GM12878 (cell line): ENCODE measurements at regions not wholly inside any gene's neighbourhood (a gene's known extent, or its start where the extent isn't known, plus 50 kb on each side); places are given as distances from the start of the nearest gene placed in this dataset.

Experiments
- CEBPB ChIP-seq, 2 experiments: fragments of 150-350 bp in 1 of 2; IDR thresholded peaks; 2 replicates each; pipeline ENCODE4 v1.6.1; 2012 to 2014; ENCODE audit warnings: low read depth in 2 of 2, low read length in 2 of 2, borderline replicate concordance in 1 of 2, inconsistent platforms in 1 of 2
- CEBPZ ChIP-seq: fragments of 150-350 bp; IDR thresholded peaks from 2 replicates; pipeline ENCODE4 v1.6.1; 2016; ENCODE audit warnings: low read depth, low read length
- CHD2 ChIP-seq: IDR thresholded peaks from 2 replicates; pipeline ENCODE4 v1.6.1; 2011; ENCODE audit warnings: low read depth, low read length, improper control_type of control experiment, borderline replicate concordance
- EP300 ChIP-seq, 2 experiments: fragments of 150-350 bp in 1 of 2; IDR thresholded peaks; 2 replicates each; pipeline ENCODE4 v1.6.1; 2011 to 2012; ENCODE audit warnings: low read depth in 2 of 2, low read length in 2 of 2, borderline replicate concordance in 1 of 2, improper control_type of control experiment in 1 of 2, inconsistent platforms in 1 of 2; ENCODE audit not compliant: control insufficient read depth in 1 of 2
- ESRRA ChIP-seq: IDR thresholded peaks from 2 replicates; pipeline ENCODE4 v1.6.1; 2012; ENCODE audit warnings: mild to moderate bottlenecking, low read length, improper control_type of control experiment
- GABPA ChIP-seq: IDR thresholded peaks from 2 replicates; pipeline ENCODE4 v1.6.1; 2014; ENCODE audit warnings: antibody characterized with exemption, low read depth, mild to moderate bottlenecking, inconsistent platforms
- JUNB ChIP-seq: IDR thresholded peaks from 2 replicates; pipeline ENCODE4 v1.6.1; 2016; ENCODE audit warnings: antibody characterized with exemption, mild to moderate bottlenecking
- MAX ChIP-seq: IDR thresholded peaks from 2 replicates; pipeline ENCODE4 v1.6.1; 2012; ENCODE audit warnings: low read depth, low read length, improper control_type of control experiment
- NR2C2 ChIP-seq: IDR thresholded peaks from 2 replicates; pipeline ENCODE4 v1.6.1; 2011; ENCODE audit warnings: borderline replicate concordance, low read depth; ENCODE audit not compliant: control insufficient read depth, insufficient read length
- NRF1 ChIP-seq: conservative IDR thresholded peaks from 2 replicates; pipeline ENCODE4 v1.6.1; 2011; ENCODE audit warnings: mild to moderate bottlenecking, low read depth, low read length, improper control_type of control experiment
- PAX8 ChIP-seq: fragments of 450-650 bp; IDR thresholded peaks from 2 replicates; pipeline ENCODE4 v1.6.1; 2017; ENCODE audit warnings: mild to moderate bottlenecking, moderate library complexity
- RELA ChIP-seq: fragments of 450-650 bp; IDR thresholded peaks from 2 replicates; pipeline ENCODE4 v1.8.0; 2014; ENCODE audit warnings: borderline replicate concordance; ENCODE audit not compliant: partially characterized antibody
- TF ChIP-seq, protein P1 (sequence below), 3 experiments: IDR thresholded peaks in 2 of 3; conservative IDR thresholded peaks in 1 of 3; 2 replicates each; pipeline ENCODE4 v1.5.1; 2011; ENCODE audit warnings: low read depth in 3 of 3, low read length in 3 of 3, mild to moderate bottlenecking in 3 of 3, control low read depth in 2 of 3, moderate library complexity in 2 of 3, inconsistent platforms in 1 of 3, mixed read lengths in 1 of 3; ENCODE audit not compliant: control insufficient read depth in 2 of 3, insufficient read depth in 1 of 3; ENCODE audit errors: extremely low read depth in 1 of 3
- TF ChIP-seq, protein P2 (sequence below): IDR thresholded peaks from 2 replicates; pipeline ENCODE4 v1.6.1; 2011; ENCODE audit warnings: low read depth, low read length, improper control_type of control experiment, borderline replicate concordance

DNA sequence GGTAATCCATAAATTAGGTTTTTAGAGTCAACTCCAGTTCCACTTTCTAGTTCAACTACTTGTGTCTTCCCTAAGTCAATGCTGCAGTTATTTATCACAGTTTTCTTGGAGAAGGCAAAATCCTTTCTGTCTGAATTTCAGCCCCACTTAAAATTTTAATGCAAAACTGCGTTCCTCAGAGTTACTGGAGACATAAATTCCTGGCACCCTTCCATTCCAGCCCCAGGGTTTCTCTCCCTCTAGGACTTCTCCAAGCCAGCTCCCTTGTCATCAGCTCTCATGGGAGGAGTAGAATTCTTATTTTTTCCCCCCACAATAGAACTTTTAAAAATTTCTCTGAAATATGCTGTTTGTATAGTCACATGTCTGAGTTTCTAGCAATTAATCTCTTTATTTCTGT, 50.6 kb upstream of the PHOX2B start:
- TF ChIP-seq, protein P1, sequence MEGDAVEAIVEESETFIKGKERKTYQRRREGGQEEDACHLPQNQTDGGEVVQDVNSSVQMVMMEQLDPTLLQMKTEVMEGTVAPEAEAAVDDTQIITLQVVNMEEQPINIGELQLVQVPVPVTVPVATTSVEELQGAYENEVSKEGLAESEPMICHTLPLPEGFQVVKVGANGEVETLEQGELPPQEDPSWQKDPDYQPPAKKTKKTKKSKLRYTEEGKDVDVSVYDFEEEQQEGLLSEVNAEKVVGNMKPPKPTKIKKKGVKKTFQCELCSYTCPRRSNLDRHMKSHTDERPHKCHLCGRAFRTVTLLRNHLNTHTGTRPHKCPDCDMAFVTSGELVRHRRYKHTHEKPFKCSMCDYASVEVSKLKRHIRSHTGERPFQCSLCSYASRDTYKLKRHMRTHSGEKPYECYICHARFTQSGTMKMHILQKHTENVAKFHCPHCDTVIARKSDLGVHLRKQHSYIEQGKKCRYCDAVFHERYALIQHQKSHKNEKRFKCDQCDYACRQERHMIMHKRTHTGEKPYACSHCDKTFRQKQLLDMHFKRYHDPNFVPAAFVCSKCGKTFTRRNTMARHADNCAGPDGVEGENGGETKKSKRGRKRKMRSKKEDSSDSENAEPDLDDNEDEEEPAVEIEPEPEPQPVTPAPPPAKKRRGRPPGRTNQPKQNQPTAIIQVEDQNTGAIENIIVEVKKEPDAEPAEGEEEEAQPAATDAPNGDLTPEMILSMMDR (IDR thresholded peaks at IDR 0.05 in 2 of 3, conservative IDR thresholded peaks at IDR 0.05 in 1 of 3; ENCODE audit: control insufficient read depth in 2 of 3, extremely low read depth in 1 of 3, insufficient read depth in 1 of 3, low read depth in 3 of 3, low read length in 3 of 3): no peak
- TF ChIP-seq, protein P2, sequence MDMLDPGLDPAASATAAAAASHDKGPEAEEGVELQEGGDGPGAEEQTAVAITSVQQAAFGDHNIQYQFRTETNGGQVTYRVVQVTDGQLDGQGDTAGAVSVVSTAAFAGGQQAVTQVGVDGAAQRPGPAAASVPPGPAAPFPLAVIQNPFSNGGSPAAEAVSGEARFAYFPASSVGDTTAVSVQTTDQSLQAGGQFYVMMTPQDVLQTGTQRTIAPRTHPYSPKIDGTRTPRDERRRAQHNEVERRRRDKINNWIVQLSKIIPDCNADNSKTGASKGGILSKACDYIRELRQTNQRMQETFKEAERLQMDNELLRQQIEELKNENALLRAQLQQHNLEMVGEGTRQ: no peak
- TF ChIP-seq GABPA (no peak), NRF1 (no peak), PAX8 (no peak), MAX (no peak), CEBPB (IDR thresholded peaks at IDR 0.05; ENCODE audit: borderline replicate concordance in 1 of 2, low read depth in 2 of 2, low read length in 2 of 2) (no peak), NR2C2 (no peak), RELA (no peak), CHD2 (no peak), CEBPZ (no peak), ESRRA (no peak), EP300 (IDR thresholded peaks at IDR 0.05; ENCODE audit: borderline replicate concordance in 1 of 2, control insufficient read depth in 1 of 2, low read depth in 2 of 2, low read length in 2 of 2) (no peak), JUNB (no peak)
